ENCODE measurements at regions not wholly inside any gene's neighbourhood (a gene's known extent, or its start where the extent isn't known, plus 50 kb on each side); places are given as distances from the start of the nearest gene placed in this dataset.

DNA sequence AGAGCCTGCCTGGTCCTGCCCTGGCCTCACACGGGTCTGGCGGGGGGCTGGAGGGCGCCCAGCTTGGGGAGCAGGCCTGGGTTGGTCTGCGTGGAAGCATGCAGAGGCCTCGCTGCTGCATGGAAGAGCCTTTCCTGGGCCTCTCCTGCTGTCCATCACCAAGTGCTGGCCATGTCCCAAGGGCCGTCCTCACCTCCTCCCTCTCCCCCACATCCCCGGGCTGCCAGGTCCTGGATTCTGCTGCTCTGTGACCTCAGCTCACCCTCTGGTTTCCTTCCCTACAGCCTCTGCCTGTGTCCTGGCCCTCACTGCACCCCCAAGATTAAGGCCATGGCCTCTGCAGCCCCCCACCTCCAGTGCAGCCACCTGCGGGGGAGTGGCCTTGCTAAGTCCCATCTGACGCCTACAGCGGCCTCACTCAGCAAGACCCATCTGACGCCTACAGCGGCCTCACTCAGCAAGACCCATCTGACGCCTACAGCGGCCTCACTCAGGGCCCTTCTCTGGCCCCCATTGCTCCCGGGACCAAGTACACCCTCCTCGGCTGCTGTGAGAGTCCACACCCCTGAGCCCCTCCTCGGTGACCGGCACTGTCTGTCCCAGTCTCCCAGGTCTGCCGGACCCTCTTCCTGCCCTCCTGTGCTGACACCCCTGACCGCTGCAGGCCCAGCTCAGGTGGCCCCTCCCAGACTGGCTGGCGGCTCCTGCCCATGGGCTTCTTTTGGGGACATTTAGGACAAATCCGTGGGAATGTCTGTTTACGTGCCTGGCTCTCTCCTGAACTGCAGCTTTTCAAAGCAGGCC is 119.5 kb upstream of the B3GAT1 start:
- no peak for DNase-seq (ENCODE audit: low read depth)

GRCh38 chr11:134530636-134531326 is 118.7 kb upstream of the B3GAT1 start:
- no peak for DNase-seq (ENCODE audit: low read depth)

DNA sequence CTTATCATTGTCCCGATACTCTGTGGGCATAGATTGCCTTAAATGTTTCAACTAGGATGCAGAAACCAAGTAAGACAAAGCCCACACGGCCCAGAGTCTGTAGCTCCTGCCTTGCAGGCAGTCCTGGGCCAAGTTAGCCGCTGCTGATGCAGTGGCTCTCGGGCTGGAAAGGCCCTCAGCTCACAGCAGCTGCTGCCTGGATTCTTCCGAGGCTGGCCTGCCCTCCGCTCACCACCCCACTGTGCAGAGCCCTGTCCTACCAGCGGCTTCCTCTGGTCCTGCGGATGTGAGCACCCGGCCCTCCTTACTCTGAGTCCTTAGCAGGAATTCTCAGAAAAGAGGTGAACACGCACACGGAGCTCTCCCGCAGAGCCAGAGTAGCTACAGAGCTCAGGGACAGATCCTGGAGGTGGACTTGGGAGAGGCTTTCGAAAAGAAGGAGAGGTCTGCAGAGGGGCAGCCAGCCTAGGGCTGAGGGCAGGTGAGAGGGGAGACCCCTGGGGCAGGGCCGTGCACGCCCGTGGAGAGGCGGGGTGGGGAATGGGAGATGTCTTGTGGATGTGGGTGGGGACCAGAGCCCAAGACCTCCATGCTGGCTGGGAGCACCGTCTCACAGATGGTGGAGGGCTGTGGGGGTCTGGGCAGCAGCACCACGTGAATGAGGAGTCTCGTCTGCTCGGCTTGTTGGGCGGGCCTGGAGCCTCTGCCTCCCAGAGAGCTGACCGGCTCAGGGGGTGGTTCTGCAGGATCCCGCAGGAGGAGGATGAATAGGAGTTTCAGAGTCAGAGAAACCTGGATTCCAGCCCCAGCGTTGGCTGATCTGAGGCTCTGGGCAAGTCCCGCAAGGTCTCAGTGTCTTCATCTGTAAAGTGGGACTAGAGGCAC is 117.4 kb upstream of the B3GAT1 start:
- no peak for DNase-seq (ENCODE audit: low read depth)

DNA sequence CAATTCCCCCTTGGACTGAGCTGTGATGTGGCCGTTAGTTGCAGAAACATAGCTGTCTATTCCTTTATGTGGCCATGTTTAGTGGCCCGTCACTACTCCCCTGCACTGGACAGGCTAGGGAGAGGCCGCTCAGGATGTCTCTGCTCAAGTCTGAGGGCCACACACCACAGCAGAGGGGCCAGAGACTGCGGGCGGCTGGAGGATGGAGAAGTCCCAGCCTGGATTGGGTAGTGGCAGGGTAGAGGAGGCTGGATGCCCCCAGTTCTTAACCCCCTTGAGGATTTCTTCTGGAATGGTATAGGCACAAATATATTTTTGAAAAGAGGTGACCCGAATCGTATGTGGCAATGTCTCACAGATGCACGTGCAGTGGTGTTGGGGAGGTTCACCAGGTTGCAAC is 116.4 kb upstream of the B3GAT1 start:
- DNase-seq (ENCODE audit: low read depth): no peak

GRCh38 chr11:134527382-134528243 is 115.6 kb upstream of the B3GAT1 start:
- no peak for DNase-seq (ENCODE audit: low read depth)

- no peak for DNase-seq (ENCODE audit: low read depth)
These were observed 113.1 kb upstream of the B3GAT1 start for GRCh38 chr11:134524896-134525845.

DNA sequence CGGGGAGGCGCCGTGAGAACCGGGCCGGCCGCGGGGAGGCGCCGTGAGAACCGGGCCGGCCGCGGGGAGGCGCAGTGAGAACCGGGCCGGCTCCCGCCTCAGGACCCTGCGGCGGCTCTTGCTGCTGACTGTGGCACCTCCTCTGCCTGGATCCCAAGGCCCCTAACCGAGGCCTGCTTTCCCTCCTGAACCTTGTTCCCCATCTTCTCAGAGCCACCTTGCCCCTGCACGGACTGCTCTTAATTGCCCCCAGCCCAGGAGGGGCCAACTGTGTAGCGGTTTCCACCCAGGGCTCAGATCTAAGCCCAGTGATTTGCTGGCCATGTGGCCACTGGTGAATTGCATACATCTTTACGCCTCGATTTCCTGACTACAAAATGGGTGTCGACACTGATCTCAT is 112.2 kb upstream of the B3GAT1 start:
- no peak for DNase-seq (ENCODE audit: low read depth)

GRCh38 chr11:134522782-134523570 is 110.9 kb upstream of the B3GAT1 start:
- no peak for DNase-seq (ENCODE audit: low read depth)

GRCh38 chr11:134521452-134522289 is 109.6 kb upstream of the B3GAT1 start:
- DNase-seq (ENCODE audit: low read depth): no peak

DNA sequence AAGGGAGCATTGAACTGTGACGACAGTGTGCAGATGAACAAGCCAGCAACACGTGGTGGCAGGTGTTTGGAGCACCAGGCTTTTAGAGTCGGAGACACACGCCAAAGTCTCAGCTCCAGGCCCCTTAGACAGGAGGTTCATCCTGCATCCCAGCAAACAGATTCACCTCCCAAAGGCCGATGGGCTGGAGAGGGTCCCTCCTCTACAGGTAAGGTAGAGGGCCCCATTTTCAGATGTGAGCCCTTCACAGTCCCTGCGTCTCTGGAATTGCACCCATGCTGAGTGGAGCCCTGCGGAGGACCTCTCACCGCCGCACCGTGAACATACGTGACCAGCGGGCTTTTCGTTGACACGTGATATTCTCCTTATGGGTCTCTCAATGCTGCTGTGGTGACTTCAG is 109.0 kb upstream of the B3GAT1 start:
- DNase-seq (ENCODE audit: low read depth): no peak

DNA sequence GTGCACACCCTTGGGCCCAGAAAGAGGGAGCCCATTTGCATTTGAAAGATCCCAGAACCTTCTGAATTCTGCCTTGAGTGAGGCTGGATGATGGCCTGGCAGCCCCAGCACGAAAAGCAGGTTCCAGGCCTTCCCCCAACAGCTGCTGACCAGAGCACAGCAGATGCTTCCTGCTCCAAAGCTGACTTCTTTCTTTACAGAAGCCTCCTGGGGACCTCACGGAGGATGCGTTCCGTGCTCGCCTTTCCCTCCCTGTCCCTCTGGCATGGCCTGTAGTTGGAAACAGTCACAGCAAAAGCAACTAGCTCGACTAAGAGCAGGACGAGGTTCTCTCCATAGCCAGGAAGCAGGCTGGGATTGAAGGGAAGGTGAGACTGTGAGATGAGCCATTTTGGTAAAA is 107.7 kb upstream of the B3GAT1 start:
- no peak for DNase-seq (ENCODE audit: low read depth)

GRCh38 chr11:134519390-134519750 is 107.3 kb upstream of the B3GAT1 start:
- DNase-seq (ENCODE audit: low read depth): no peak

- DNase-seq (ENCODE audit: low read depth): no peak
These were observed 106.8 kb upstream of the B3GAT1 start for GRCh38 chr11:134518616-134519389.

DNA sequence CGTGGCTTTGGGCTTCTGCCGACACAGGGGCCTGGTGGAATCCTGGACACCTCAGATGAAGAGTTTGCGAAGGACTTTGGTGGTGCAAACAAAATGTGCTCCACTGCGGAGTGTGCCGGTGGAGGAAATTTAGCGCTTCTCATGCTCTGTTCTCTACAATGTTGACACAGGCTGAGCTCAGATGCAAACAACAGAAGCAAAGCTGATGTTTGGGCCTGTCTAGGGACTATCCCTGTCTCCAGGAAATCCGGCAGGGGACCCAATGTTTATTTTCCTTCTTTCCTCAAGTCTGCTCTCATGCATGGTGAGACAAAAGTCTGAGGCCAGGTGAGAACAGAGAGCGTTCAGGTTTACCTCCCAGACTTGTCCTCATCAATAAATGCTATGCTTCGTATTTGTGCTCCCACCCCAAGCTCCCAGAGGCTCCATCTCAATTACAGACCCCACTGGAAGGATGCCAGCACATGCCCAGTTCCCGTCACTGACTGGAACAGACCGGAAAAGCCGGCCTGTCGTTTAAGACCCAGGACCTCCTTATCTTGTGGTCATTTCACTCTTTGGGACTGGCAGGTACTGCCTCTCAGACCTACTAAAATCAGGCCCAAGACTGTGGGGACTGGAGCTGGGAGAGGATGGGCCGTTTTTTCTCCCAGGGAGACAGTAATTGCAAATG is 105.7 kb upstream of the B3GAT1 start:
- DNase-seq (ENCODE audit: low read depth): no peak

GRCh38 chr11:134517115-134517514 is 105.1 kb upstream of the B3GAT1 start:
- DNase-seq (ENCODE audit: low read depth): no peak

DNA sequence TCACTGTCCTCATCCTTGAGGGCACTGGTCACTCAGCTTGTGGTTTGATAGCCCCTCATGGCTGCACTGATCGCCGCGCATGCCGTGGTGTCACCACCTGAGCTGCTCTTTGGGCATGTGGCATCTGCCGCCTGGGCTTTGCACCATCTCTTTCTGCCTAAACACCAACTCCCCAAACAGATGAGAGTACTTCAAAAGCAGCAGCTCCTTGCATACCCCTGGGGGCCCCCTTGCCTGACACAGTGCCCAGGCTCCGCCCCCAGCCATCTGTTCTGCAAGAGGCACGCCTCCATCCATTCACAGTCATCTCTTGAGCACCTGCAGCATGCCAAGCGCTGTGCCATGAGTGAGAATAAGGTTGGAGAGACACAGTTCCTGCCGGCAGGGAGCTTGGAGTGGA is 104.5 kb upstream of the B3GAT1 start:
- no peak for DNase-seq (ENCODE audit: low read depth)

Data from iris pigment epithelial cell (primary cell).